ENCODE measurements at regions not wholly inside any gene's neighbourhood (a gene's known extent, or its start where the extent isn't known, plus 50 kb on each side); places are given as distances from the start of the nearest gene placed in this dataset.

- no peak overlapping the region for H3K4me3 ChIP-seq (ENCODE audit: low read depth, low read length)
- CTCF ChIA-PET = no interaction called here
- no peak for TF ChIP-seq CTCF (IDR thresholded peaks at IDR 0.05; ENCODE audit: insufficient read depth, low read length, missing control alignments)
- DNase-seq (ENCODE audit: low read depth, low spot score) = no peak
- POLR2A ChIA-PET = no interaction called here
Measured at GRCh38 chr9:101907466-101907865, 169.0 kb upstream of the GRIN3A start.

GRCh38 chr9:101904845-101905244 is 166.4 kb upstream of the GRIN3A start:
- no peak for DNase-seq (ENCODE audit: low read depth, low spot score)
- no peak overlapping the region for H3K4me3 ChIP-seq (ENCODE audit: low read depth, low read length)
- CTCF ChIA-PET = no interaction called here
- POLR2A ChIA-PET = no interaction called here
- no peak for TF ChIP-seq CTCF (IDR thresholded peaks at IDR 0.05; ENCODE audit: insufficient read depth, low read length, missing control alignments)

GRCh38 chr9:101902051-101902450 is 163.6 kb upstream of the GRIN3A start:
- ChIA-PET CTCF (no interaction called here), POLR2A (no interaction called here)
- TF ChIP-seq CTCF (IDR thresholded peaks at IDR 0.05; ENCODE audit: insufficient read depth, low read length, missing control alignments) = no peak
- no peak for DNase-seq (ENCODE audit: low read depth, low spot score)
- H3K4me3 ChIP-seq (ENCODE audit: low read depth, low read length) = no peak overlapping the region

- no peak for DNase-seq (ENCODE audit: low read depth, low spot score)
- TF ChIP-seq CTCF (IDR thresholded peaks at IDR 0.05; ENCODE audit: insufficient read depth, low read length, missing control alignments) = no peak
- ChIA-PET CTCF (no interaction called here), POLR2A (no interaction called here)
- H3K4me3 ChIP-seq (ENCODE audit: low read depth, low read length) = no peak overlapping the region
Measured at GRCh38 chr9:101897196-101897595, 158.7 kb upstream of the GRIN3A start.

GRCh38 chr9:101893661-101894646 is 155.5 kb upstream of the GRIN3A start:
- ChIA-PET CTCF (no interaction called here), POLR2A (no interaction called here)
- TF ChIP-seq CTCF (IDR thresholded peaks at IDR 0.05; ENCODE audit: insufficient read depth, low read length, missing control alignments) = no peak
- H3K4me3 ChIP-seq (ENCODE audit: low read depth, low read length) = no peak overlapping the region
- DNase-seq (ENCODE audit: low read depth, low spot score) = no peak

- POLR2A ChIA-PET = no interaction called here
- no peak for DNase-seq (ENCODE audit: low read depth, low spot score)
- no peak for TF ChIP-seq CTCF (IDR thresholded peaks at IDR 0.05; ENCODE audit: insufficient read depth, low read length, missing control alignments)
- CTCF ChIA-PET = no interaction called here
- H3K4me3 ChIP-seq (ENCODE audit: low read depth, low read length) = no peak overlapping the region
Measured at GRCh38 chr9:101881508-101881907, 143.1 kb upstream of the GRIN3A start.

Data from AG04449 (cell line).